ENCODE measurements at regions not wholly inside any gene's neighbourhood (a gene's known extent, or its start where the extent isn't known, plus 50 kb on each side); places are given as distances from the start of the nearest gene placed in this dataset.
A peak's percentile ranks its signal among the peaks of the same experiment; 100 is the strongest.

DNA sequence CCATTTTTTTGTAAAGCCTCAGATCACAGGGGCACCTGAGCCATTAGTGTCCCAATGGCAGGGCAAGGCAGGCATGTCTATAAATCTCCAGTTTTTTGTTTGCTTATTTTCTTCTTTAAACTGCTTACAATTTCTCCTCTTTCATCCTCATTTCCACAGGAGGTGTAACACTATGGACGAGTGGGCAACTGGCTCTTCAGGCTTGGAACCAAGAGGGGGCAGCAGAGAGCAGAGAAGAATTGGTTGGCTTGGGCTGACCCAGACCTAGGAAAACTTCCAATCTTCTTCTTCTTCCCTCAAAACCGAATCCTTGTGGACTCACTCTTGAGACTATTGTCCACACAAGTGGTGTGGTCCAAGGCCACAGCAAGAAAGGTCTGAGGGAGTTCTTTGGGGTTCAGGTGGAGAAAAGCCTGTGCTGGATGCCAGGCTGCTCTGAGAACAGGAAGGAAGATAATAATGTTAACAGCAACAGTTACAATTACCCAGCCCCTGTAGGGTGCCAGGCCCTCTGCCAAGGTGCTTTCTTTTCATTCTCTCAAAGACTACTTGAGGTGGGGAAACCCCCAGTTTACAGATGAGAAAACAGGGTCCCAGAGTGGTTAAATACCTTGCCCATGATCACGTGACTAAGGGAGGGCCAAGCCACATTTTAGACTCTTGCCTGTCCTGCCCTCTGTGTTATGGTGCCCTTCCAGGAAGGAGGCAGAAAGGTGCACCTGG is 70.7 kb upstream of the E2F8 start:
- TF ChIP-seq CTCF (IDR thresholded peaks at IDR 0.05; ENCODE audit: low read depth, low read length) (peak; percentile 91), POLR2A (IDR thresholded peaks at IDR 0.05; ENCODE audit: extremely low read depth, insufficient read length) (no peak)

Measured in NB4 (cell line).